Liver (tissue), 3 donors: ENCODE measurements at regions not wholly inside any gene's neighbourhood (a gene's known extent, or its start where the extent isn't known, plus 50 kb on each side); places are given as distances from the start of the nearest gene placed in this dataset.

Source experiments
- FOXA1 ChIP-seq: IDR thresholded peaks from 2 replicates; pipeline ENCODE4 v1.6.1; 2016; ENCODE audit warnings: antibody characterized with exemption
- FOXA2 ChIP-seq: IDR thresholded peaks from 2 replicates; pipeline ENCODE4 v1.6.1; 2016; ENCODE audit warnings: antibody characterized with exemption
- GABPA ChIP-seq, 2 donors: IDR thresholded peaks in 1 of 2; conservative IDR thresholded peaks in 1 of 2; 2 replicates each; pipeline ENCODE4 v1.6.1; 2016; ENCODE audit warnings: antibody characterized with exemption in 2 of 2, mild to moderate bottlenecking in 1 of 2, moderate library complexity in 1 of 2
- JUND ChIP-seq, 2 donors: IDR thresholded peaks; 2 replicates each; pipeline ENCODE4 v1.6.1; 2016; ENCODE audit warnings: antibody characterized with exemption in 2 of 2
- RXRA ChIP-seq, 2 donors: IDR thresholded peaks; 2 replicates each; pipeline ENCODE4 v1.6.1; 2017 to 2018; ENCODE audit warnings: antibody characterized with exemption in 2 of 2, mild to moderate bottlenecking in 1 of 2
- TAF1 ChIP-seq: conservative IDR thresholded peaks from 2 replicates; pipeline ENCODE4 v1.6.1; 2016; ENCODE audit warnings: antibody characterized with exemption, mild to moderate bottlenecking
- YY1 ChIP-seq: IDR thresholded peaks from 2 replicates; pipeline ENCODE4 v1.6.1; 2016; ENCODE audit warnings: antibody characterized with exemption, mild to moderate bottlenecking
- TF ChIP-seq, protein P1 (sequence below): fragments of 150-350 bp; IDR thresholded peaks from 2 replicates; pipeline ENCODE4 v1.5.1; 2017; ENCODE audit warnings: improper control_type of control experiment, low read depth, low read length; ENCODE audit not compliant: missing input control
- TF ChIP-seq, protein P2 (sequence below): IDR thresholded peaks from 2 replicates; pipeline ENCODE4 v1.6.1; 2016; ENCODE audit warnings: antibody characterized with exemption, mild to moderate bottlenecking
- TF ChIP-seq, protein P3 (sequence below): IDR thresholded peaks from 2 replicates; pipeline ENCODE4 v1.6.1; 2016; ENCODE audit warnings: antibody characterized with exemption
- TF ChIP-seq, protein P4 (sequence below): IDR thresholded peaks from 2 replicates; pipeline ENCODE4 v1.6.1; 2016; ENCODE audit warnings: antibody characterized with exemption
- TF ChIP-seq, protein P5 (sequence below): IDR thresholded peaks from 2 replicates; pipeline ENCODE4 v1.6.1; 2016; ENCODE audit warnings: antibody characterized with exemption
- donor health status: healthy.
- donor health status: healthy.

DNA sequence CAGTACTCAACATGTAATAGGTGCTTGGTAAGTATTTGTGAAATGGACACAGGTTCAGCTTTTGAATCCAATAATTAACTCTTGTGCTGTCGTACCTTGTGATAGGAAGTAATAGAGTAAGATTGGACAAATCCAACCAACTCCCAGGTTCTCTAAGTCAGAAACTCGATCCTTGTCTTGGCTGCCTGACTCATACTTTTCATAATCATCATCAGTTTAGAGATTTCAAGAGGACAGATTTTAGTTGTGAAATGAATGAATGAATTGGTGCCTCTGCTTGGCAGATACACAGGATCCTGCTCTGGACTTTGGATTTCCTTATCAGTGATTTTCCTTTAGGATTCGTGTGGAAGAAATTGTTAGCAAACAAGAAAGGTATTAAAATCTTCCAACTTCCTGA is 1145.2 kb downstream of the AACS start:
- TF ChIP-seq, protein P1, sequence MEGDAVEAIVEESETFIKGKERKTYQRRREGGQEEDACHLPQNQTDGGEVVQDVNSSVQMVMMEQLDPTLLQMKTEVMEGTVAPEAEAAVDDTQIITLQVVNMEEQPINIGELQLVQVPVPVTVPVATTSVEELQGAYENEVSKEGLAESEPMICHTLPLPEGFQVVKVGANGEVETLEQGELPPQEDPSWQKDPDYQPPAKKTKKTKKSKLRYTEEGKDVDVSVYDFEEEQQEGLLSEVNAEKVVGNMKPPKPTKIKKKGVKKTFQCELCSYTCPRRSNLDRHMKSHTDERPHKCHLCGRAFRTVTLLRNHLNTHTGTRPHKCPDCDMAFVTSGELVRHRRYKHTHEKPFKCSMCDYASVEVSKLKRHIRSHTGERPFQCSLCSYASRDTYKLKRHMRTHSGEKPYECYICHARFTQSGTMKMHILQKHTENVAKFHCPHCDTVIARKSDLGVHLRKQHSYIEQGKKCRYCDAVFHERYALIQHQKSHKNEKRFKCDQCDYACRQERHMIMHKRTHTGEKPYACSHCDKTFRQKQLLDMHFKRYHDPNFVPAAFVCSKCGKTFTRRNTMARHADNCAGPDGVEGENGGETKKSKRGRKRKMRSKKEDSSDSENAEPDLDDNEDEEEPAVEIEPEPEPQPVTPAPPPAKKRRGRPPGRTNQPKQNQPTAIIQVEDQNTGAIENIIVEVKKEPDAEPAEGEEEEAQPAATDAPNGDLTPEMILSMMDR: no peak
- no peak for TF ChIP-seq JUND (IDR thresholded peaks at IDR 0.05)
- TF ChIP-seq RXRA (IDR thresholded peaks at IDR 0.05): no peak
- TF ChIP-seq FOXA1: no peak
- TF ChIP-seq, protein P2, sequence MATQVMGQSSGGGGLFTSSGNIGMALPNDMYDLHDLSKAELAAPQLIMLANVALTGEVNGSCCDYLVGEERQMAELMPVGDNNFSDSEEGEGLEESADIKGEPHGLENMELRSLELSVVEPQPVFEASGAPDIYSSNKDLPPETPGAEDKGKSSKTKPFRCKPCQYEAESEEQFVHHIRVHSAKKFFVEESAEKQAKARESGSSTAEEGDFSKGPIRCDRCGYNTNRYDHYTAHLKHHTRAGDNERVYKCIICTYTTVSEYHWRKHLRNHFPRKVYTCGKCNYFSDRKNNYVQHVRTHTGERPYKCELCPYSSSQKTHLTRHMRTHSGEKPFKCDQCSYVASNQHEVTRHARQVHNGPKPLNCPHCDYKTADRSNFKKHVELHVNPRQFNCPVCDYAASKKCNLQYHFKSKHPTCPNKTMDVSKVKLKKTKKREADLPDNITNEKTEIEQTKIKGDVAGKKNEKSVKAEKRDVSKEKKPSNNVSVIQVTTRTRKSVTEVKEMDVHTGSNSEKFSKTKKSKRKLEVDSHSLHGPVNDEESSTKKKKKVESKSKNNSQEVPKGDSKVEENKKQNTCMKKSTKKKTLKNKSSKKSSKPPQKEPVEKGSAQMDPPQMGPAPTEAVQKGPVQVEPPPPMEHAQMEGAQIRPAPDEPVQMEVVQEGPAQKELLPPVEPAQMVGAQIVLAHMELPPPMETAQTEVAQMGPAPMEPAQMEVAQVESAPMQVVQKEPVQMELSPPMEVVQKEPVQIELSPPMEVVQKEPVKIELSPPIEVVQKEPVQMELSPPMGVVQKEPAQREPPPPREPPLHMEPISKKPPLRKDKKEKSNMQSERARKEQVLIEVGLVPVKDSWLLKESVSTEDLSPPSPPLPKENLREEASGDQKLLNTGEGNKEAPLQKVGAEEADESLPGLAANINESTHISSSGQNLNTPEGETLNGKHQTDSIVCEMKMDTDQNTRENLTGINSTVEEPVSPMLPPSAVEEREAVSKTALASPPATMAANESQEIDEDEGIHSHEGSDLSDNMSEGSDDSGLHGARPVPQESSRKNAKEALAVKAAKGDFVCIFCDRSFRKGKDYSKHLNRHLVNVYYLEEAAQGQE: no peak
- TF ChIP-seq GABPA (IDR thresholded peaks at IDR 0.05 in 1 of 2, conservative IDR thresholded peaks at IDR 0.05 in 1 of 2): no peak
- TF ChIP-seq, protein P3, sequence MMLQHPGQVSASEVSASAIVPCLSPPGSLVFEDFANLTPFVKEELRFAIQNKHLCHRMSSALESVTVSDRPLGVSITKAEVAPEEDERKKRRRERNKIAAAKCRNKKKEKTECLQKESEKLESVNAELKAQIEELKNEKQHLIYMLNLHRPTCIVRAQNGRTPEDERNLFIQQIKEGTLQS: no peak
- TF ChIP-seq, protein P4, sequence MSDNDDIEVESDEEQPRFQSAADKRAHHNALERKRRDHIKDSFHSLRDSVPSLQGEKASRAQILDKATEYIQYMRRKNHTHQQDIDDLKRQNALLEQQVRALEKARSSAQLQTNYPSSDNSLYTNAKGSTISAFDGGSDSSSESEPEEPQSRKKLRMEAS: no peak
- TF ChIP-seq TAF1: no peak
- no peak for TF ChIP-seq YY1
- TF ChIP-seq, protein P5, sequence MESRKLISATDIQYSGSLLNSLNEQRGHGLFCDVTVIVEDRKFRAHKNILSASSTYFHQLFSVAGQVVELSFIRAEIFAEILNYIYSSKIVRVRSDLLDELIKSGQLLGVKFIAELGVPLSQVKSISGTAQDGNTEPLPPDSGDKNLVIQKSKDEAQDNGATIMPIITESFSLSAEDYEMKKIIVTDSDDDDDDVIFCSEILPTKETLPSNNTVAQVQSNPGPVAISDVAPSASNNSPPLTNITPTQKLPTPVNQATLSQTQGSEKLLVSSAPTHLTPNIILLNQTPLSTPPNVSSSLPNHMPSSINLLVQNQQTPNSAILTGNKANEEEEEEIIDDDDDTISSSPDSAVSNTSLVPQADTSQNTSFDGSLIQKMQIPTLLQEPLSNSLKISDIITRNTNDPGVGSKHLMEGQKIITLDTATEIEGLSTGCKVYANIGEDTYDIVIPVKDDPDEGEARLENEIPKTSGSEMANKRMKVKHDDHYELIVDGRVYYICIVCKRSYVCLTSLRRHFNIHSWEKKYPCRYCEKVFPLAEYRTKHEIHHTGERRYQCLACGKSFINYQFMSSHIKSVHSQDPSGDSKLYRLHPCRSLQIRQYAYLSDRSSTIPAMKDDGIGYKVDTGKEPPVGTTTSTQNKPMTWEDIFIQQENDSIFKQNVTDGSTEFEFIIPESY: no peak
- no peak for TF ChIP-seq FOXA2
